ENCODE measurements at regions not wholly inside any gene's neighbourhood (a gene's known extent, or its start where the extent isn't known, plus 50 kb on each side); places are given as distances from the start of the nearest gene placed in this dataset.
"Not testable (repeated sequence)": the region's sequence is repeated elsewhere in the genome, so short reads cannot be mapped to it uniquely, and the experiment has no call there.

DNA sequence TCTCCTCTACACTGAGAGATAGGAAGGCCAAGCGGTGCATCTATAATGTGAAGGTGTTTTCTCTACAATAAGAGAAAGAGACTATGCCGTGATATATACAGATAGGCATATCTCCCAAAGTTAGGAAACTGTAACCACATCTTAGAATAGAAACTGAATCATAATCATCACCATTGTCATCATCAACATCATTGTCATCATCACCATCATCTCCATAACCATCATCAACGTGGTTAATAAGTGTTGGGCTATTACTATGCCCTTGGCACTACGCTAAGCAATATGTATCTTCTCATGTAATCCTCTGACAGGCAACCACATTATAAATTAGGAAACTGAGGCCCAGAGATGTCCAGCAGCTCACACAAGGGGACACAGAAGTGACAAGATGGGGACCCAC is 369.9 kb downstream of the ANAPC1 start:
- DNase-seq, result not testable (repeated sequence)

DNA sequence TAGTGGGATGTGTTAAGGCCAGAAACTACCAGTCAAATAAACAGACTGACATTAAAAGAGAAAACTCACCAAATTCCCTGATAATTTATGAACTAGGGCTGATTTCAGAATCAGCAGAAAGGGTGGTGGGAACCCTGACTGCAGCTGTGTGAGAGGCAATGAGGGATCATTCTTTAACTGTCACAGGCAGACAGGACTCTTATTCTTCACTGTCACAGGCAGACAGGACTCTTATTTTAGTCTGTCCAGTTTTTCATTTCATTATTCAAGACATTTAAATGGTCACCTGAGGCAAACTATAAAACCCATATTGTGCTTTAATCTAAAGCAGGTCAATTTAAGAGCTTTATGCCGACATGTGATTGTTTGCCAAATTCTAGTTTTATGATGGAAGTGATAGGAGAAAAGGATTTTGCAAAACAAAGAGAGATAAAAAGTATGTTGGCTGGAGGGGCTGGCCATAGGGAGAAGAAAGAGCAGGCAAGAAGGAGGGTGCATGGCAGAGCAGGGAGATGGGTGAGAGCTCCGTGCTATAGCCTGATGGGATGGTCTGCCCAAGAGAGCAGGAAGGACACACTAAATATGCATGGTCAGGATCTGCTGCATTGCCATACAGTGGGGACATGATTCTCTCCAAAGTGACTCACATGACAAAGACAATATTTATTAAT is 366.8 kb downstream of the ANAPC1 start:
- not testable (repeated sequence) for DNase-seq

DNA sequence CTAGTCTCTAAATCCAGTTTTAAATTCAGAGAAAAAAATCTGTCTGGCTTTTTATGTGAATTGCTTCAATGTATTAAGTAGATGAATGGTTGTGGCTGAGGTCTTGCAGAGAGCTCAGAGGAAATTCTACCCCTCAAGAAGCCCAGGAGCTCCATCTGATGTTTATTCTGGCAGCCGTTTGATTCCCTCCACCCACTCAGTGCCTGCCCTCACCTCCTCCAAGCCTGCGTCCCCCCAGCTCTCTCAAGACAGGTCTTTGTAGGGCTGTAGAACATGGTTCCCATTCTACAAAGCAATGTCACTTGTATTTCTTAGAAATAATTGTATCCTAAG is 366.3 kb downstream of the ANAPC1 start:
- not testable (repeated sequence) for DNase-seq

DNA sequence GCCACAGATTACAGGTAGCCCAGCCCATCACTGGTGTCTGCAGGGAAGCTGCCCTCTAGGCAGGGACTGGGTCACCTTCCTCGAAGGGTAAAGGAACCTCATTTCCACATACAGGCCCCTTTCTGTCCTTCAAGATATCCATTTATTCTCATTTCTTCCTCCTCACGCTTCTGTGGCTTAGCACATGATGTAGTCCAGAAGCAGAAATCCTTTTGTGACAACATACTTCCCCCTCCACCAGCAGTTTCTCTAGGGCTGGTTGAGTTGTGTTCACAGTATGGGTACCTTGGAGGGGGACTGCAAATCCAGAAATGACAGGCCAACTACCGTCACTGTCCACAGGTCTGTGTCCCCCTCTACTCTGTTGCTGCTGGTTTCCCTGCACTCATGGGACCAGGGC is 364.9 kb downstream of the ANAPC1 start:
- no peak for DNase-seq

DNA sequence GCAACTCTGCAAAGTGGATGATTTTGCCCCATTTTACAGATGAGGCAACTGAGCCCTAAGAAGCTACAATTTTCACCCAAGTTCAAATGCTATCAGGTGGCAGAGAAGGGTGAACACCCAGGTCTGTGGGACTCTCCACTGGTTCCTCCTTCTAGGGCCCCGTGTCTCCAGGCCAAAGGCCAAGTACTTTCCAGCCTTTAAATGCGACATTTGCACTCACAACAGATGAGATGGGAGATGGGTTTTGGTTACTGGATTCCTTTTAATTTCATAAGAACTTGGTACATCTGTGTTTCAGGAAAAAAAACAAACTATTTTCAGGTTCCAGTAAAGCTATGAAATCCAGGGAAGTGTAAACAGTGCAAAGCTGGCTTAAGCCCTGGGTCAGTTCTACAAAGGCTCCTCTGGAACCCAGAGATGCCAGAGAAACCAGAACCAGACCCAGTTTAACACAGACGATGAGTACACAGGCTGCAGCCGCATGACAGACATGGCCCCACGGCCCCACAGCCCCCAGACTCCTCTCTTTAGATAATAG is 361.7 kb downstream of the ANAPC1 start:
- DNase-seq, result no peak

DNA sequence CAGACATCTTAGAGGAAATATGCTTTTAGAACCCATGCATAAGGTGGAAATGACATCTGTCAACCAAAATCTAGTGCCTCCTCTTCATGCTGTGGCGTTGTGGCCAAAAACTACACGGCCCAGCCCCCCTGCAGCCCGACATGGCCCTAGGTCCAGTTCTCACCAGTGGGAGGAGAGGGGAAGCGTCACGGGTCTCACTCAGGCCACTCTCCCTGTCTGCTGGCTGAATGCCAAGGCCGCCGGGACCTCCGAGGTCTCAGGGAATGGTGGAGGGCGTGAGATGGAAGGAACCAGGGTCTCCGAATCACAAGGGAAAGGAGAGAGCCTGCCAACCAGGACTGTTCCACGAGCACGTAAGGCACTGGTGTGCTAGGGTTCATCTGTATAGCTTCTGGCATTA is 361.0 kb downstream of the ANAPC1 start:
- DNase-seq, result no peak

DNA sequence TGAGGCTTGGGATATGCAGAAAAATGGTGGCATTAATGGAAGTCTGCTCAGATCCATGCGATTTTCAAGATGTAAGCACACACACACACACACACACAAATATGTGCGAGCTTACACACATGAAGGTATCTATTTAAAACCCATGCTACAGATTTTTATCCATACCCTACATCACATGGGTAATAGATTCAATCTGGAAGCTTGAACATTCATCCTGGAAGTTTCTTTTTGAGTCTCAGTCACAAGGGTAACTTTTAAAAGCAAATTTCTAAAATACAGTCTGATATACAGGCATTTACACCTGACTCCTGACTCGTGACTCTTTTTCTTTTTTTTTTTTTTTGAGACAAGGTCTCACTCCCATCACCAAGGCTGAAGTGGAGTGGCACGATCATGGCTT is 359.0 kb downstream of the ANAPC1 start:
- DNase-seq, result not testable (repeated sequence)

DNA sequence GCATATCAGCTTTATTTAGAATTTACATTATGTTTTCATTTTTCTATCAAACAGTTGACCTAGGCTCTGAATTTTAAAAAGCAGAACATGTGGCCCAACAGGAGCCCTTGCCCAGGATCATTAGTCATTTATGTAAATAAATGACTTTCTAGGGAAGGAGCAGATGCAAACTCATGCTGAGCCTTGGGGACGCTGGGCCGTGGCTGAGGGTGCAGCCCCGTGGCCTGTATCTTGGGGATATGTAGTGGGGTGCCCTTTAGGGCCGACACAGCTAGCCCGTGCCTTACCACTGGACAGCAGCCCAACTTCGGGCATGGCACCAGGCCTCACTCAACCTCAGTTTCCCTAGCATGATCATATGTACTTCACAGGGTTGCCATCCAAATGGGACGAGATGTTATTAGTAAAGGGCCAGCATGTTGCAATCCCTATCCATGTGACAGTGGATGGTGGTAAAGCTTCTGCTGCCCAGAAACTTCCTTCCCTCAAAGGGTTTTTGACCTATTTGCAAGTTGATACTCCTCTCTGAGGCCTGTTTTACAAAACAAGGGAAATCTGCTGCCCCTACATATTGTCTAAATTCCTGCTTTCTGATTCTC is 357.9 kb downstream of the ANAPC1 start:
- DNase-seq, result not testable (repeated sequence)

DNA sequence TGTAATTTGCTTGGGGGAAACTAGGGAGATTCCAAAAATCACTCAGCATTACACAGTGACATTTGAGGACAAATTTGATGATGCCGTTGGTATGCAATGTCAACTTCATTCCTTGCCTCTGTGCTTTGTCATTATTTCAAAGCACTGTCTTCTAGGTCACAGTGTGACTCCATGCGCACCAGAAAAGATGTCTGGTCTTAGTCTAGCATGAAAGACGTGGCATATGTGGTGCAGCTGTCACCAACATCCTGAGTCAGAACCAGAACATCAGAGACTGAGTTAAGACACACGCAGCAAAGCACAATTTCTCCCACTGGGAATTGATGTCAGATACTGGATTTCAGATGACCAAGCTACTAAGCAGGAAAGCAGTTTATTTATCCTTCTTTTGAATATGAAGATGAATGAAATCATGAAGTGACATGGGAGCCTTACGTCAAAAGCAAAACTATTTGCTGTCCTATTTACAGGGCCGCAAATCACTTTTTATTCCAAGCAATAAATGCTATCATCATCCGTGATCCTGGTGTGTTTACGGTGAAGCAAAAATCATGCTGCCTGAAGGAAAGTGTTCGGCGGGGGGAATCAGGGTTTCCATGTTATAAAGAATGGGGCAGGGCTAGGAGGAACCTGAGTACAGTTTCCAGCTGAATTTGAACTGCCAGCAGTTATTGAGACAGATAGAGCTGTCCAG is 356.1 kb downstream of the ANAPC1 start:
- not testable (repeated sequence) for DNase-seq

DNA sequence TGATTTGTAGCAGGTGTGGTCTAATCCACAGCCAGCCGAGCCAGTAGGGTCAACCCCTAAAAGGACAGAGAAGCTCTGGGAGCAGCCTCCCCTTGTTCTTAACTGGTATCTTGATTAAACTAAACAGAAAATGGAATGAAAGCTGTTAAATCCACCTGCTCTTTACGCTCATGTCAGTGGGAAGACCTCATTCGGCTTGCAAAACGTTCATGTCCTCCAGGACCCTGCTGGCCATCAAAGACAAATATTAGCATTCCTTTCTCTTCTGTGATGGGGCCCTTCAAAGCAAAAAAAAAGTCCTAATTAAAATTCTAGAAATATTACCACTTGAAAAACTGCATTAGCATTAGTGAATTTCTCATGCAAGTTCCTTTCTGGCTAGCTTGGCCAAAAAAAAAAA is 355.0 kb downstream of the ANAPC1 start:
- not testable (repeated sequence) for DNase-seq

DNA sequence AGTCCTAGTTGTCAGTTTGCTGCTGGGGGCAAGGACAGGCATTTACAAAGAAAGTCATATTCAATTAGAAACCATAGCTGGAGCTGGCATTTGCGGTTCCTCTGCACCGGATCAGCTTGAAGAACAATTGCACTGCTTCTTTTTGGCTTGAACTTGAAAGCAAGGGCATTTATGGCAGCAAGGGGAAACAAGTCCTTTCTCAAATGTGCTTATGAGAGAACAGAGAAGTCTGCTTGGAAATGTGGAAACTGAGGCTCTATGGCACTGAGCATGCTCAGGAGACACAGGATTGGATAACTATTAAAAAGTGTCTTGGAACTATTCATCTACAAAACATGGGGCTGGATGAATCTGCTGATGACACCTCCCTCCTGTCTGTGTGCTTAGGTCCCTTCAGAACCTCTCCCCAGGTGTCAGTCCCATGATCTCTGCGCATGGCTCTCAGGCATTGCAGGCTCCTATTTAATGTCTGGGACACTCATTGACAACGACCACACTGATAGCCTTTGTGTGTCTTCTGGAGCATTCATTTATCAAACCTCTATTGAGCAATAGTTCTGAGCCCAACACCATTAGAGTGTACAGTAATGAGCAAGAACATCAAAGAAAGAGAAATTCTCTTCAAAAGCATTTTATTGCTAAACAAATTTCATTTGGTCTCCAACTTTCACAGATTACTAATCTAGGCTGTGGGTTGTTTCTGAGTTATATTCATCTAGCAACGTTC is 353.6 kb downstream of the ANAPC1 start:
- not testable (repeated sequence) for DNase-seq

DNA sequence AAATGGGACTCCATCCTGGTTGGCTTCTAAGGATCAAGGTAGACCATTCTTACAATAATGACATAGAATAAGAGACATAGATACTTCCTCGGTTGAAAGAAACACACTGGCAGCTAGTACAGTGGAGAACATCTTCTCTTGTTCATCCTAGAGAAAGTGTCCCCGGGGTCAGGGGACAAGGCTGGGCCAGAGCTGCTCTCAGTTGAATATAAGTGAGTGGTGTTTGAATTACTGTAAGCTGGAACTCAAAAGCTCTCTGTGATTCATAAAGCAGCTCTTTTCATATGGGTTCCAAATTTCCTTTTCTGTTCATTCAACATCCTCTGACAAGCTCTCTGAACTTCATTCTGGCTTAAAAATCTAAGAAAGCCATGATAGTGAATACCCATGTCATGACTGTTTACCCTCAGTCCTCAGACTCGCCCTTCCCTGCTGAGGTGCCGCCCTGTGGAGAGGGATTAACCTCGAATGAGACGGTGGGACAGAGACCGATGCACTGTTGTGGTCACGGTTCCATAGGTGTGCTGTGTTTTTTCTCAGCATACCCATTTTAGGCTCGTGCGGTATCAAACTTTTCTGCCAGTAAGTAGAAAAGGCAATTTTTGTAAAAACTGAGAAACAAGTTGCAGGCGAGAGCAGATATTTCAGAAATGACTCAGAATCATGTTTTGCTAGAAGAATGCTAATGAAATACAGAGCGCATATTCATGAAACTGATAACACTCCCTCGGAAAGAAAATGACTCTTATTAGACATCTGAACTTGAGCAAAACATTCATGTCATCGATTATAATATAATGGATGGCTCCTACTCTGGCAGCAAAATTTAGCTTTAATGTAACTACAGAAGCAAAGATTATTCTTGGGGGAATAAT is 351.1 kb downstream of the ANAPC1 start:
- DNase-seq, result not testable (repeated sequence)

DNA sequence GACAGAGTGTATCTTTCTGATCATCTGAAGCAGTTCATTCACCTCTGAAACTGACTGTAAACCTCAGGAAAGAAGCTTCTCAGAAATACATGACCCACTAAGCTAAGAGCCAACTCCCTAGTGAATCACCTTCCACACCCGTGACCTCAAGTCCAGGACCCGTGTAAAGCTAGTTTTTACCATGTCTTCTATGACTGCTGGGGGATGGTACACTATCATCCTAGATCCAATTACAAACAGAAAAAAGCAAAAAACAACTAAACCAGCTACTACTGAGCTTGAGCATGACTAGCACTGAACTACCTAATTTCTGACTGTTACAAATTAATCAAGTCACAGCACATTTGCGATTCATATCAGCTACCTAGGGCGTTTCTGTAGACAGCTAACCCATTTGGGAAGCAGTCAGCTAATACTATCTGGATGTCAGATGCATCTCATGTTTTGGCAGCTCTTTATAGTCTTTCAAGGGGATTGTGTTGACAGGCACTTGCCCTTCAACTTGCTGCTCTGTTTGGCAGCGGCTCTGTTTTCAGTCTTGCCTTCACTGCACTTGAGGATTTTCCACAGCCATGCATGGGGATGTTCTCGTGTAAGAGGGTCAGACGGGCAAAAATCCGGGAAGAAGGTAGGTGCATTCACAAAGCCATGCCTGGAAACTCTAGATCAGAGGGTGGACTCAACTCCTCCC is 350.3 kb downstream of the ANAPC1 start:
- DNase-seq, result not testable (repeated sequence)

DNA sequence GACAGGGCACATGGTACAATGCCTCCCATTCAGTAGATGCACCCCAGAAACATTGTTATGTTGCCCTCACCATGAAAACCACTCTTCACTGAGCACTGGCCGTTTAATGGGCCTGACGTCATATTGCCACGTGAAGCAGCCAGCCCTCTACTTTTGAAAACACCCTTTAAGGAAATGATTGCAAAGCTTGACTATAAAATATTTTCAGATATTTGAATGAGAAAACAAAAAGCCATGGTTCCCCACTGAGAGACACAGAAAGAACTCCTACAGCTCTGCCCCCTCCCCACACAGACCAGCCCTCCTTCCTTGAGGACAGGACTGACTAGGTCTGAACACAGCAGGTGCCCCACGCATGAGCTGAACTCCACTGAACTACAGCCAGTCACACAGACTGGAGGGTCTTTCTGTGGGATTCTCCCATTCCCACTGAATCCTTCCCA is 349.1 kb downstream of the ANAPC1 start:
- peak; percentile 30 for DNase-seq

DNA sequence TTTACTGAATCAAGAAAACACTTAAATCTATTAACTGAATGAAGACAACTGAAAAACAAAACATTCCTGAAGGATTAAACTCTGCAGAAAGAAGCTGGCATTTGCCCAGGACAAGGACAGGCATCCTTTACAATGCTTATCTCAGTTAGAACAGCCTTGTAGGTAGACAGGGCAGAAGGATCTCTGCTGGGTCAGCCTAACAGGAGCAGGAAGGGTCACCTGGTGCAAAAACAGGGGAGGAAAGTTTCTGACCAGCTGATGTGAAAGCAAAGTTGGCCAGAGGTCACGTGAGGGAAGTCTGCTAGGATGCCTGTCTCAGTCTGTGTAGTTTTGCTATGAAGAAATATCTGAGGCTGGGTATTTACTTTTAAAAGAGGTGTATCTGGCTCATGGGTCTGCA is 348.6 kb downstream of the ANAPC1 start:
- DNase-seq, result no peak

DNA sequence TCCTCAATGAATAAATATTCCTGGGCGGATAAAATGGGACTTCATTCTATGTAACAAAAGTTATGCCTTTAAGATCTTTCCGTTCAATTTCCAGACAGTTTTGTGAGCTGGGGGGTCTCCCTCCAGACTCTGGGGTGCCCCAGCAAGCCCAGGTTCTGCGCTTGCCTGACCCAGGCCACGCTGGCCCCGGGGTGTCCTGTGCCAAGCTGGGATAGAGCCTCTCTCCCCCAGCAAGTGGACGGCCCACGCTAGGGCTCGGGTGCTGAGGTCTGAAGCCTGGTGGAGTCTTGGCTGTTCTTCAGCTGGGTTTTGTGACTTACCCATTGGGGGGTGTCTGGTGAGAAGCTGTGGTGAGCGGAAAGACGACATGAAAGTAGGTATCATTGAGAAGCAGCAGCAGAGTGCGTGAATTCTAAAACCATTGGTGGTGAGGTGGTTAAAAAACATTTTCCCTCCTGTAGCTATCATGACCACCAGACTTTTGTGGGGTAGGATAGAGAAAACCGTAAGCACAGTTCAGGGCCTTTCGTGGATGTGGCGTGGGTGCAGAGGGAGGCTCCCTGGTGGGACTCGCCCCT is 346.8 kb downstream of the ANAPC1 start:
- no peak for DNase-seq

DNA sequence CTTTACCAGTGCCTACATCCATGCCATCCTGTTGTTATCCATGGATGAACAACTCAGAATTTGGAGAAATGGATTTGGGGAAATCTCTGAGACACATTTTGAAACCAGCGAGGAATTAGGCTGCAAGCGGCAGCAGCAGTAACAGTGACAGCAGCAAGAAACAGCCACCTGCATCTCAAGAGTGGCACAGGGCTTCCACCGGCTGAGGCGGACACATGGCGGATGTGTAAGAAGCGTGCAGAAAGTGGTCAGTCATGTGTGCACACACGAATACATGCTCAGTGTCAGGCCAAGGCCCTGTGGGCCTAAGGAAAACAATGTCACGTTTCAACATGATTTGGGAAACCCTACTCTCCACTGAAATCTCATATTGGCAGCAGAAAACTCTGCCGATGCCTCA is 344.0 kb downstream of the ANAPC1 start:
- not testable (repeated sequence) for DNase-seq

DNA sequence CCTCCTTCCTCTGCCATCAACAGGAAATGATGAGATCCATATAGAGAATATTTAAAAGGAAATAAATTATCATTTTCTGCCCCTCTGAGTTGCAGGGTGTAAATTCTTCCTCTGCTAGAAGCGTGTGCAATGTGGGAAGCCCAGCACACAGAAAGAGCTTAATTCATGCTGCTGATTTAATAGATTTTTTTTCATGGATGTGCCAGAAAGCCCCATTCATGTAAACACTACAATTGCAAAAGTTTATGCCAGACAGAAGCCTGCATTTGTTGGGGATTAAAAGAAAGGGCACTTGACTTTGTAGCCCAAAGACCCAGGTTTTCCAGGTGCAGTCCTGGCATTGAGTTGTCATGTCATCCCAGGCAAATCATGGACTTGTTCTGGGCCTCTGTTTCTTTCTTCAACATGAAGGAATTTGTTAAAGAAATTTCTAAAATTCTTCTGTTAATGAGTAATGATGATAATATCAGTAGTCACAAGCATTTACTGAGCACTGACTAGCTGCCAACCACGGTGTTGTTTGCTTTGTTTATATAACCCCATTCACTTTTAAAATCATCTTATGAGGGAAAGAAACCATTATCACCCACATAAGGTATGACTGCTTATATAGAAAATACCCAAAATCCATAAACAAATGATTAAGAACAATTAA is 341.7 kb downstream of the ANAPC1 start:
- not testable (repeated sequence) for DNase-seq

DNA sequence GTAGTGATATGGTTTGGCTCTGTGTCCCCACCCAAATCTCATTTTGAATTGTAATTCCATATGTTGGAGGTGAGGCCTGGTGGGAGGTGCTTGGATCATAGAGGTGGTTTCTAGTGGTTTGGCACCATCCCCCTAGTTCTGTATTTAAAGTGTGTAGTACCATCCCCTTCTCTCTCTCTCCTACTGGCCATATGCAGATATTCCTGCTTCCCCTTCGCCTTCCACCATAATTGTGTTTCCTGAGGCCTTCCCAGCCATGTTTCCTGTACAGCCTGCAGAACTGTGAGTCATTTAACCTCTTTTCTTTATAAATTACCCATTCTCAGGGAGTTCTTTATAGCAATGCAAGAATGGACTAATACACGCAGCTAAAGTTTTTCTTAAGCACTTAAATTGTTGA is 340.0 kb downstream of the ANAPC1 start:
- DNase-seq, result not testable (repeated sequence)

DNA sequence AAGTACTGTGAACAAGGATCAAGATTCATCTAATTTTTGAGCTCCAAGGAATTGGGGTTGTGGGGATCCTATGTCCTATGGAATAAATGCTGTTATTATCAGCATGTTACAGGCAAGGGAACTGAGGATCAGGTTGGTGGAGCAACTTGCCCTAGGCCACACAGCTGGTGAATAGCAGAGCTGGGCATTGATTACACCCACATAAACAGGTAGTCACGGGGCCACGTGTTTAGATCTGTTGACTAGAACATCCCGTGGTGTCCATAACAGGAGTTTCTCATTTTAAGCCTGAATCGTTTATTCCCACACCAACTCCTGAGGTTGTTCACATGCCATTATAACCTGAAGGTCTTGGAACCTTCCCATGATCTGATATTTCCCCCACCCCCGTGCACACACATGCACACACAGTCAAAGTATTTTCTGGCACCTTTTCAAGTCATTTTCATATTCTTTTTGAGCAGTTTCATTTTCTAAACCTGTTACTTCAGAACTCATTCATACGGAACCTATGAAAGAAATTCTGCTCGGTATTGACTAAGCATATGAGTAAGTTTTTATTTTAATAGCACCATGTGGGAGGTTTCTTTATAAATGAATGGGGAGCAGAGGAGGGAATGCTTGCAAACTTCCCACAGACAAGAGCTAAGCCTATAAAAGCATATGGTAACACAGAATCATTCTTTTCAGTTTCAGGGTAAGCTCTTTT is 338.1 kb downstream of the ANAPC1 start:
- not testable (repeated sequence) for DNase-seq

Data from CD4-positive, alpha-beta T cell treated with Interleukin-15 for 1 hour (primary cell).